Fibroblast of peridontal ligament (primary cell): ENCODE measurements at regions not wholly inside any gene's neighbourhood (a gene's known extent, or its start where the extent isn't known, plus 50 kb on each side); places are given as distances from the start of the nearest gene placed in this dataset.
"Not testable (repeated sequence)": the region's sequence is repeated elsewhere in the genome, so short reads cannot be mapped to it uniquely, and the experiment has no call there.

ENCODE experiments used
- DNase-seq: peaks from one replicate; pipeline ENCODE4 v3.0.0-alpha.2; 2010; ENCODE audit errors: extremely low read depth

DNA sequence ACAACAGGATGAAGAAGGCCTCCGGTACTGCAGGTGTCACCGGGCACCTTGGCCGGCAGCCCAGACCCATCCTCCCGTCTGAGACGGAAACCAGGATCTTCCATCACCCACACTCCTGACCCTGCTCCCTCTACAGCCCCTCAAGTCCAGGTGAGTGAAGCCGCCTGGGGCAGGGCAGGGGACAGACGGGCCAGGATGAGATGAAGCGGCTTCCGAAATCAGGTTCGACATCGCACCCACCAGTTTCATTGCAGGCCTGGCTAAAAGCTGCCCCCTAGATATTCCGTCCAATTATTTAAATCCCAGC is 639.1 kb downstream of the TBC1D22A start:
- no peak for DNase-seq

DNA sequence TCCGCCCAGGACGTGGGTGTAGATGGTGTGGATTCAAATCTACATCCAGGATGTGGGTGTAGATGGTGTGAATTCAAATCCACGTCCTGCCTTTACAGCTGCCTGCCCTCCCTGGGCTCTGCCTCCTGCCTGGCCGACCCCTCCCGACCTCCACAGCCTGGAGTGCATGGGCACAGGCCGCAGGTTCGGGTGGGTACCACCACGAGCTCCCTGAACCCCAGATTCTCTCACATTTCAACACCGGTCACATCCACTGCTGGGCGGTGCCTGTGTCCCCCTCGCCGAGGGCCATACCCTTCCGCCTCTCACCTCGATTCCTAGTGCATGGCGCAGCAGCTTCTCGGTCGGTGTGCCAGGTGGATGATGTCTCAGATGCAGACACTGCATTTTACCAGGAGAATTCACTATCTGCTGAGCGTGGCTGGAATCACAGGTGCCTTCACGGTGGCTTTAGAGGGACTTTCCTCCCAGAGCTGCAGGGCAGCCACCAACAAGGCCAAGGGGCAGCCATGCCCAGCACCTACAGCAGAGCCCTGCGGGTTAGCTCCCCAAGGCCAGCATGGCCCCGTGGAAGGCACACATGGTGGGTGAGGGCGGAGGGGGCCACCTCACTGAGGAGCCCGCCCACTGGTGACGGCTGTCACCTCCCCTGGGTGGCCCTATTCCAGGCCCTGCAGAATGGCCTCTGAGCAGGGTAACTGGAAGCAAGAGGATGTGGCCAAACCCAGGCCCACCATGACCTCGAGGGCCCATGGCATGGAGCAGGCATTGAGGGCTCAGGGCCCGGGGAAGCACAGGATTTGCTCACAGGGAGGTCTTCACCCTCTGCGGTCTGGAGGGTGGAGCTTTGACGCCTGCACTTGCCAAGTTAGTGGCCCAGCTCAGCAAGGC is 638.5 kb downstream of the TBC1D22A start:
- no peak for DNase-seq

DNA sequence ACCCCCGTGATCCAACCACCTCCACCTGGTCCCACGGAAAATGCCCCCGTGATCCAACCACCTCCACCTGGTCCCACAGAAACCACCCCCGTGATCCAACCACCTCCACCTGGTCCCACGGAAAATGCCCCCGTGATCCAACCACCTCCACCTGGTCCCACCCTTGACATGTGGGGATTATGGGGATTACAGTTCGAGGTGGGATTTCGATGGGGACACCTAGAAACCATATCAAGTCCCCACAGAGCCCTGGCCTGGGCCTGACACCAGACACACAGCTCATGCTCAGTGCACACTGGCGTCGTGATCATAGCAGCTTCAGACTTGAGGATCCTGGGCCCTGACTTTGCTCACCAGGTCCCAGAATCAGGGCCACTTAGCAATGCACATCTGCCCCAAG is 637.7 kb downstream of the TBC1D22A start:
- not testable (repeated sequence) for DNase-seq

DNA sequence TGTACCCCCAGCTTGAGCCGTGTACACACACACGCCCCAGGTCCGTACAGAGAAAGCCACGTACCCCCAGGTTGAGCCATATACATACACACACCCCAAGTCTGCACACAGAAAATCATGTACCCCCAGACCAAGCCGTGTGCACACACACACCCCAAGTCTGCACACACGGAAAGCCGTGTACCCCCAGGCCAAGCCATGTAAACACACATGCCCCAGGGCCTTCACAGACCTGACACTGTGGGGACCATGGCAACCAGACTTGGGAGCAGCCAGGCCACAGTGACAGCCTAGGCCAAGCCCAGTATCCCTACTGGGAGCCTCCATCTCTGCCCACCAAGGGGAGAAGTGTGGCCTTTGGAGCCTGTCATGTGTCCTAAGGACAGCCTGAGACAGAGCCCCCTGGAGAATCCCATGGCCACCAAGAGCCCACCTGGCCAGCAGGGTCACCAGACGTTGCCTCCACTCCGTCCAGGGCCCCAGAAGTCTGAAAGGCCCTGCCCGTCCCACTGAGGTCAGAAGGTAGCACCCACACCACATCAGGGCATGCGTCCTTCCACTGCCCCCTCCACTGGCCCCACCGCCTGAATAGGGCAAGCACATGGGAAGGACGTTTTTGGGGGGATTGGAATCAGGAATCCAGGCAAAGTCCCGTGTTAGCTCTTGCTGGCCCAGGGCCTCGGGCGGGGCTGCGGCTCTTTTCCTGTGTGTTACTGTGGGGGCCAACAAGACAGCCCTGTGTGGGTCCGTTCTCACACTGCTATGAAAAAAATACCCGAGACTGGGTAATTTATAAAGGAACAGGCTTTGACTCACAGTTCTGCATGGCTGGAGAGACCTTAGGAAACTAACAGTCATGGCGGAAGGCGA is 636.7 kb downstream of the TBC1D22A start:
- no peak for DNase-seq

DNA sequence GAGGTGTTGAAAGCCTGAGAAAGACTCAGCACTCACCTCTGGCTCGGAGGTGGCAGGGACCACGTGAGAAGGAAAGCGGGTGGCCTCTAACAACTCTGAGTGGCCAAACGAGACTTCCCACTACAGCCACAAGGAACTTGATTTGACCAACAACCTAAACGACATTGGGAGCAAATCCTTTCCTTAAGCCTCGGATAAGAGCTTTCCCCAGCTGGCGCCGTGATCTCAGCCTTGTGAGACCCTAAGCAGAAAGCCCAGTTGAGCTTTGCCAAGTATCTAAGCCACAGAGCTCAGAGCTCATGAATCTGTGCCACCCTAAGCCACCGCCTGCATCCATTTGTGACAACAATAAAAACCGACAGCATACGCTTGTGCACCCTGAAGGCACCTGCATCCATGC is 636.0 kb downstream of the TBC1D22A start:
- DNase-seq: no peak

DNA sequence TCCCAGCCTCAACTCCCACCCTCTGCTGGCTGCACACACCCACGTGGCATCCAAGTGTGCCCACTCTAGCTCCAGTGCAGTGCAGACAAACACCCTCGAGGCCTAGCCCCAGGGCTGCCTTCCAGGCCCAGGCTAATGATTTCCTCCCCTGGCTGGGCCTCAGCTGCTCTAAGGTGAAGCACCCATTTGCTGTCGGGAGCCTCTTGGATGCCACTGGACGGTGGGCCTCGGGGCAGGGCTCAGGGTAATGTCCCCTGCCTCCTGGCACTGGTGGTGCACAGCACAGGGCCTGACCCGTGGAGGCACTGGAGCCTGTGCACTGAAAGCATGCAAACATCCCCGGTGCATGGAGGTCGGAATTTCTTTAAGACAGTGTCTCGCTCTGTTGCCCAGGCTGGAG is 635.2 kb downstream of the TBC1D22A start:
- DNase-seq: no peak

DNA sequence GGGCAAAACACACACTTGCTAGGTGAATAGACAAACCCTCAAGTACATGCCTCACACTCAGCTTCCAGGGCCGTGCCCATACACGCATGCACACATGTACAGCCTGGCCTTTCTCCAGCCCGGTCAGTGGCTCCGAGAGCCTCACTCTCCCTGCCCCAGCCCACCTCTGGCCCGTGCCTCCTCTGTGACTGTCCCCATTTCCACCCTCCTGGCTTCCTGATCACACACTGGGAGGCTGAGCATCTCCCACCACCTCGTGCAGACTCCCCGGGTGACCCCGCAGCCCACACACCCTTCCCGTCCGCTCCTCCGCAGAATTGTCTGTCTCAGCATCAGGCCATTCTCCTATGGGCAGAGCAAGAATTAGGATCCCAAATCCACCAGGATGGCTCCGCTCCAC is 634.1 kb downstream of the TBC1D22A start:
- no peak for DNase-seq

DNA sequence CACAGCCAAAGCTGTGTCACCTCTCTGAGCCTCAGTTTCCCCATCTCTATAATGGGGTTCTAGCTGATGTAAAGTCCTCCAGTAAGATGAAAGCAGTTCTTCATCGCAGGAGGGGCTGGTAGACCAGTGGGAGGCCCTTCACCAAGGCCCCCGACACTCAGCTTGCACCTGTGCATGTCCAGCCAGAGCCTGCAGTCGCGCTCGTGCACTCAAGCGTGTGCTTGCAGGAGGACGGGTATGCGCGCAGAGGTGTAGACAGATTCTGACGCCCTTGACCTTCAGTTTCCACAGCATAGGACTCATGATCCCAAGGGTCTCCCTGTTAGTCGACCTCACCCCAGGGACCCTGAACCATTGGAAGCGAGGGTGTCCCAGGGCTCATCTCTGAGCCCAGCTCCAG is 633.7 kb downstream of the TBC1D22A start:
- DNase-seq: no peak

DNA sequence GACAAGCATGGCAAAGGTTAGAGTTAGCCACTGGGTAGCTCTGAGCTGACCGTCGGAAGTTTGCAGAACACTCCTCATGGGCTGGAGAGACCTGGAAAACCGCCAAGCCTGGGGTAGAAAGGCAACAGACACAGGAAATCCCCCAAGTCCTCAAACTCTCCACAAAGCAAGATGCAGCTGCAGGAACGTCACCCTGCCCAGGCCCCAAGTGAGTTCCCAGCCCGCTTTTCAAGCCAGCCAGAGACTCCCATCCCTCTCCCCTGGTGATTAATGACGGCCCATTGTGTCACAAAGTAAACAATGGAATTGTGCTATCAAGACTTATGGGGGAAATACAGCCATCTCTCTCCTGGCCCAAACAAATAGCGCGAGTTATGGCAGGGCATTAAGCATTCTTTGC is 633.0 kb downstream of the TBC1D22A start:
- no peak for DNase-seq

DNA sequence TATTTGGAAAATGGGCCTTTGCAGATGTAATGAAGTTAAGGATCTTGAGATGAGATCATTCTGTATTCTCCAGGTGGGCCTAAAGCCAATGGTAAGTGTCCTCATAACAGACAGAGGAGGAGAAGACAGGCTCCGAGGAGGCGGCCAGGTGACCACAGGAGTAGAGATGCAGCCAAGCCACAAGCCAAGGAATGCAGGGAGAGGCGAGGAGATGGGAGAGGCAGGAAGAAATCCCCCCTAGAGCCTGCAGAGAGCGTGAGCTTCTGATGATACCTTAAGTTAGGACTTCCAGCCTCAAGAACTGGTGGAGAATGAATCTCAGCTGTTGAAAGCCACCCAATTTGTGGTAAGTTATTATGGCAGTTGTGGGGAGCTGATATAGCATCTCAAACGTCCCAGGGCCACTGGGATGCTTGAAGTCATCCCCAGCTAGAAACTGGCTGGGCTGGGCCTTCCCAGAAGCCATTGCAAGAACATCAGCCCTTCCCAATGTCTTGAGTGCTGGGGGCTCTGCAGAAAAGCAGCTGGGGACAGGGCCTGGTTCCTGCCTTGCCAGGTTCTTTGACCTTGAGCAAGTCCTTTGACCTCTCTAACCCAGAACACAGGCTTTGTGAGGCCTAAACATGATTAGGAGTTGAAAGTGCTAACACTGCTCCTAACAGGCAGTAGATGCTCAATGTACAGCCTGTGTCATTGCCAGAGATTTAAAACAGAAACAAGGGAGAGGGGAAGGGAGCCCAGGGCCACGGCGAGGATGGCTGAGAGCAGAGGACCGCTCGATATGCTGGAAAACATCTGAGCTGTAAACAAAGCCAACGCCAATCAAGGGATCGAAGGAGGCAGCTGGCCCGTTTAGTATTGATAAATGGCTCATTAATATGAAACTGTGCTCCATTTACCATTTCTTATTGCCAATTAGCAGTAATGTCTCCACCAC is 632.3 kb downstream of the TBC1D22A start:
- DNase-seq: no peak

DNA sequence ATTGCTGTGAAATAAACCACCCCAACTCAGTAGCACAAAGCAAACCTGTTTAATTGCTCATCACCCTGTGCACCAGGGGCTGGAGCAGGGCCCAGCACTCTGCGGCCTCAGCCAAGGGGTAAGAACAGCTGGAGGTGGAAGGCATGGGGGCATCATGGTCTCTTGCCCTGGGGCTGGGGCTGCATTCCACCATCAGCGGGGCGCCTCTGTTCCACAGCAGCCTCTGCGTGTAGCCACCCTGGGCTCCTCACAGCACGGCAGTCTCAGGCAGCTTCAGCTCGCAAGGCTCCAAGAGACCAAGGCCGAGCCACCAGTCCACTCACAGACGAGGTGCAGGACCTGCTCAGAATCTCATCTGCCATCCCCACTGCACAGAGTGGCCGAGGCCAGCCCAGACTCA is 630.7 kb downstream of the TBC1D22A start:
- DNase-seq: no peak

DNA sequence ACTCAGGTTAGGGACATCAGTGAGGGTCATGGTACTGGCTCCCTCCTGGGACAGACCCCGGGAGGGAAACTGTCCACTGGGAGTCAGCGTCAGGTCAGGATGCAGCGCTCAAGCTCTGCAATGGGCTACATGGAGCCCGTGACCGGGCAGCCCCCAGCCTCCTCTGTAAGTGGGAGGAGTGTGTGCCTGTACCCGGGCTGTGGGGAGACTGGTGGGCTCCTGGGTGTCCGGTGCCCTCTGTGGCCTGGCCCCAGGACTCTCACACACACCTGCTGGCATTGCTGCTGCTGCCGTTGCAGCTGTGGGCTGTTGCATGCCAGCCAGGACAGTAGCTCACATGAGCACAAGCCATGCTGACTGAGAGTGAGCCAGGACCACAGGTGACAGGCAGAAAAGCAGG is 630.3 kb downstream of the TBC1D22A start:
- no peak for DNase-seq

DNA sequence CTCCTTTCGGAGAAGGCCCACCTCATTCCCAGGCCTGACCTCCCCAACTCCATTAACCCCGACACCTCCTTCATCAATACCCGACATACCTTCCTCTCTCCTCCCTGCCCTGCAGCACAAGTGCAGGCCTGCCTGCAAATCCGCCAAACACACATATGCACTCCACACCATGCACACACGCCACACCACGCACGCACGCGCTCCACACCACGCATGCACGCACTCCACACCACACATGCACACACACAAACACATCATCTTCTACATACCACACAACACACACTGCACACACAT is 629.6 kb downstream of the TBC1D22A start:
- DNase-seq: no peak

DNA sequence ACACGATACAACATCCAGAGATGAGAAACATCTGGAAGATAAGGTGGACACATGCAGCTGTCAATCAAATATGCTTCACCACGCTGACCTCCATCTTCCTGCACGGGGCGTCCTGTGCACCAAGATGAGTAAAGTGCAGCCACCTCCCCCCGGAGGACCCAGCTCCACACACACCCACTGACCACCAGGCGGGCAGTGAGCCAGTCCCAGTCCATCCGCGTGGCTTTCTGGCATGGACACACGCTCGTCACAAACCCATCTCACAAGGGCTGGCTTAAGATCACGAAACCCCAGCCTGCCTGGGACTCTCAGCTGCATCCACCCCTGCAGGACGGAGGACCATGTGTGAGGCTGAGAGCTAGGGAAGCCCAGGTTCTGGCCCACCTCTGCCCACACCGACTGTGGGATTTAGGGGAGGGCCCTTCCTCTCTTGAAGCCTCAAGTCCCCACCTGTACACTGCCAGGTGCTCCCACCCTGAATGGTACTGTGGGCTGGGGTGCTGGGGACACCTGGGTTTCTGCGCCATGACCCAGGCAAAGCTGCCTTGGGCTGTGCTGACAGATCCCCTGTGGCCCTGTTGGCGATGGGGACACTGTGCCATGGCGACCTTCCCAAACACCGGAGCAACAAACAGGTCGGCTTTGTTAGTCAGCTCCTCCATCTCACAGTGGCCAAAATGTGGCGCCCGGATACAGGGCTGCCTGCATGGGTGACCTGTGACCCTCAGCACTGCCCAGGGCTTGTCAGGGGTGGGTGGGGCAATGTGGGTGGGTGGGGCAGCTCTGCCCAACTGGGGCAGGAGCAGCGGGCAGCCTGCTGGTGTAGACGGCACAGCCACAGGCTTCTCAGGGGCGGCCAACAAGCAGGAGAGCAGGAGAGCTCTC is 629.0 kb downstream of the TBC1D22A start:
- DNase-seq: no peak

DNA sequence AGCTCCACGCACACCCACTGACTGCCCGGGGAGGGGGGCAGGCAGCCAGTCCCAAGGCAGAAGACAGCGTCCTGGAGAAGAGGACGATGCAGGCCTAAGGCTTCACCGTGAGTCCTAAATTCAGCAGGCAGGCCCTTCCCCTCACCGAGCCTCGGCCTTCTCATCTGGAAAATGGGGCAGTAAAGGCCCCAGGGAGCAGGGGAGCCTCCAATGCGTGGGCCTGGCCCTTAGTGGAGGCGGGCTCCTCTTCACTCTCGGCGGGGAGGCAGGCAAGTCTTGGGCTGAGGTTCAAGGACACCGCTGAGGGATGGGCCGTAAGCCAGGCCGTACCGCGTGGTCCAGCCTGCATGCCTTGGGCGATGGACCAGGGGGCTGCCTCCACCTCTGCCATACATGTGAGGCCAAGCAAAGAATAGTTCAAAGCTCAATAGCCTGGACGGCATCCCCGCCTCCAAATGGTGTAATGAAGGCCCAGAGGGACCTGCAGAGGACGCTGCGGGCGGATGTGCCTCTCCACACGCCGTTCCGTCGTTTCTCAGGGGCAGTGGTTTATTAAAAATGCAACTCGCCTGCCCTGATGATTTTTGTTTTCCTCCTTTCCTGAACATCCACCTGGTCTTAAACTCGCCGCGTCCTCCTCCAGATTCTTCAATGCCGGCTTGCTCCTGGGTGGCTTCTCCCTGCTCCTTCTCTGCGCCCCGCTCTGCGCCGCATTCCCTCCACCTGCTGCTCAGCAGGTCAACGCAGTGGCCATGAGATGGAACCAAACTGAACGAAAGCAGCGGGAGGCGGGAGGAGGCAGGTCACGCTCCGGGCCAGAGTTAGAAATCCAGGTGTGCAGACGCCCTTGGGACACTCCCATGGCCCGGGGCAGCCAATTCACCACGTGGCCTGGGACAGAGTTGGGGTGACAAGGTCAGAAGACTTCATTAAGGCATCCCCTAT is 627.8 kb downstream of the TBC1D22A start:
- DNase-seq: no peak

DNA sequence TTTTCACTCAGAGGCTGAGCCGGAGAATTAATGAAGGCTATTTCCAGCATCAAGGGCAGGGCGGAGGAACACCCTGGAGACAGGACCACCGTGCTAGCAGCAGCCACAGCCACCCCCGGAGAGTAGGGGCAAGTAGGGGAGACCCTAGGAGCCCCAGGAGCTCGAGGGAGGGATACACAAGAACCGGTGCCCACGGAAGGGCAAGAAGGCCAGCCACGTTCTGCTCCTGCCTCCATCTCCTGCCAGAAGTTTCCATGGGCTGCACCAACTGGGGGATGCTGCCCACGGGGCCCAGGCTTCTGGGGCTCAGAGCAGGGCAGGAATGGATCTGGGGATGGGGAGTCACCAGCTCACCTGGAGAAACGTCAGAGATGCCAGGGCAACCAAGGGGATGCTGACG is 626.8 kb downstream of the TBC1D22A start:
- DNase-seq: no peak

DNA sequence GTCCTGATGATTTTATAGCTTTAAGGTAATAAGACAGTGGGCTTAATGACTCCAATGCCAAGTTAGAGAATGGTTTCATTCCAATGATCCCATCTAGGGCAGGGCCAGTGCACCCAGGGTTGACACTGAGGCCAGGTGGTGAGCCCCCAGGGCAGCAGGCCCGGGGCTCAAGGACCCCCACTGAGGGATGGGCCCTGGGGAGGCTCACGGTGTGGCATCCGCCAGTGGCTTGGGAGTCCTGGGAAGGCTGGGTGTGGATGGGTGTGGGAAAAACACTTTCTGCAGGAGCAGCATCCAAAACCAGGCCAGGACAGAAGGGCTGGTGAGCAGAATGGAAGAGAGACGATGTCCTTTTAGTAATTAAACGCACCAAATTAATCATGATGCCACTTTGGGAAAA is 626.3 kb downstream of the TBC1D22A start:
- no peak for DNase-seq

DNA sequence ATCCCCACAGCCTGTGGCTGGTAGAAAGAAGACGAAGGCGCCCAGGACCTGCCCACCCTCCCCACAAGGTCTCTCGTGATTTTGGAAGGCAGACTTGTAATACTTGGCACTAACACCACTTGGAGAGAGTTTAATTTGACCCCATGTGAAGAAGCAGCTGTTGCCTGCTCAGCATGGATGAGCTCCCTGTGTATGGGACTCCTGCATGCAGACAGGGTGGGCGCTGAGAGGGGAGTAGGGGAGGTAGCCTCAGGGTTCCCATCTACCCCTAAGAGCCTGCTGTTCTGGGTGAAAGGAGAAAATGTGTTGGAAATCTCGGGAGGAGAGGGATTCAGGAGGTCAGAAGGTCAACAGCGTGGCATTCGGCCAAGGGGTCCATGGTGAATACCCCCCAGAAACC is 625.9 kb downstream of the TBC1D22A start:
- no peak for DNase-seq

DNA sequence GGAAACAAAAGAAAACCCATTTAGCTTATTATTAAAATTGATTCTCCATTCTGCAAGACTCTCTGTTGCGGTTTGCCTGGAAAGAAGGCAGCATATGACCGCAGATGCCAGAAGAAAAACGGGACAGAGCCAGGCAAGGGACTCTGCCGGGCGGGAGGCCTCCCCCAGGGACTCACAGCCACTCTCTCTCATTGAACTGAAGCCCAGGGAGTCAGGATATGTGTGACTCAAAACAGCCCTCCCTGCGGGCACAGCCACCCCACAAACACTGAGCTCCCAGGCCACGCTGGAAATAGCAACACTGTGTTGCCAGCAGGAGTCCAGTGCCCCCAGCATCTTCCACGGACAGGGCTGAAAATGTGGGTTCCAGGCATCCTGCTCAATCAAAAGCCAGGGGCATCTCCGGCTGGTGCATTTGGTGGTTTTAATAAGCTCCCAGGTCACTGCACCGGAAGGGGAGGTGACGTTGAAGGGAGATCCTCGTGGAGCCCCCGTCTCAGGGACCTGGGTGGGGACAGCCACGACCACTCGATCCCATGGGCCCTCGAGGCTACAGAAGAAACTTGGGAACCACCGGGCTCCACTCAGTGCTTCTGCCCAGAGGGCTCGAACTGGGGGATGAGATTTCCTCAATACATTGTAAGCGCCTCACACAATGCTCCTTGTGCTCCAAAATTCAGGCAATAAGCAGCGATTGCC is 624.5 kb downstream of the TBC1D22A start:
- no peak for DNase-seq

DNA sequence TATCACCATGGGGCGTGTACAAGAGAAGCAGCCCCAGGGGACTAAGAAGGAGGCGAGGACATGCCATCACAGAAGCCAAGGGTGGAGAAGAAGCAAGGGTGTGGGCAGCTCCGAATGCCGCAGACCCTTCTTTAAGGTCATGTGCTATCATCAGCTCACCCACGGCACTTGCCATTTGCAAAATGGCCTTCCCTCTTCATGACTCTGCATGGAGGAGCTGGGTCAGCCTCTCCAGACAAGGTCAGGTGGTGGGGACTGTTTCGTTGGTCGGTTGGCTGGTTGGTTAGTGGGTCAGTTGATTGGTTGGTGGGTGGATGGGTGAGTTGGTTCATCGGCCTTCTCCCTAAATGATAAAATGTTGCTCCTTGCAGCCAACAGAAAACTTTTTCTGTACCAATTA is 622.5 kb downstream of the TBC1D22A start:
- DNase-seq: no peak
